ENCODE measurements at regions not wholly inside any gene's neighbourhood (a gene's known extent, or its start where the extent isn't known, plus 50 kb on each side); places are given as distances from the start of the nearest gene placed in this dataset.
A peak's percentile ranks its signal among the peaks of the same experiment; 100 is the strongest.

DNA sequence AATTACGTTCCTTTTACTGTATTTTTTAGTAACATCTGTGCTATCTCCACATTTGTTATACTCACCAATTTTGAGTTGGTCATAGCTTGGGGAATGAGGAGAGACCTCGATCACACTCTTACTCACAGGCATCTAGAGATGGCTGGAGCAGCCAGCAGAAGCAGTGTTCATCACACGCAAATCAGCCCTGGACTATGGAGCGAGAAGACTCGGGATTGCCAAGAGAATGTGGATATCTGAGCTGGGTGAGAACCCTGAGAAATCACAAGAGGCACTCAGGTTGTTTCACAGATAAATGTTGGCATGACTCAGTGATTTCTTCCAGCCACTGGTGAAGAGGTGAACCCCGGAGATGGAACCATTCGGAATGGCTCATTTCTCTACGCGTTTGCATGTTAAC is 820.1 kb upstream of the IGFBP3 start:
- DNase-seq (ENCODE audit: low read depth), result no peak
- Histone ChIP-seq H3K9ac (ENCODE audit: low read length) (no peak overlapping the region), H3K27me3 (replicated peaks; ENCODE audit: control insufficient read depth, insufficient read depth, low read length) (no peaks in the 10 kb centered on the region), H3K4me1 (ENCODE audit: control insufficient read depth, insufficient read depth, low read length) (no peaks in the 10 kb centered on the region), H3K36me3 (ENCODE audit: control insufficient read depth, insufficient read depth, low read length, severe bottlenecking) (no peaks in the 10 kb centered on the region), H3K9me3 (ENCODE audit: control insufficient read depth, low read length) (no peaks in the 10 kb centered on the region), H3K4me3 (ENCODE audit: low read length) (no peak overlapping the region)

DNA sequence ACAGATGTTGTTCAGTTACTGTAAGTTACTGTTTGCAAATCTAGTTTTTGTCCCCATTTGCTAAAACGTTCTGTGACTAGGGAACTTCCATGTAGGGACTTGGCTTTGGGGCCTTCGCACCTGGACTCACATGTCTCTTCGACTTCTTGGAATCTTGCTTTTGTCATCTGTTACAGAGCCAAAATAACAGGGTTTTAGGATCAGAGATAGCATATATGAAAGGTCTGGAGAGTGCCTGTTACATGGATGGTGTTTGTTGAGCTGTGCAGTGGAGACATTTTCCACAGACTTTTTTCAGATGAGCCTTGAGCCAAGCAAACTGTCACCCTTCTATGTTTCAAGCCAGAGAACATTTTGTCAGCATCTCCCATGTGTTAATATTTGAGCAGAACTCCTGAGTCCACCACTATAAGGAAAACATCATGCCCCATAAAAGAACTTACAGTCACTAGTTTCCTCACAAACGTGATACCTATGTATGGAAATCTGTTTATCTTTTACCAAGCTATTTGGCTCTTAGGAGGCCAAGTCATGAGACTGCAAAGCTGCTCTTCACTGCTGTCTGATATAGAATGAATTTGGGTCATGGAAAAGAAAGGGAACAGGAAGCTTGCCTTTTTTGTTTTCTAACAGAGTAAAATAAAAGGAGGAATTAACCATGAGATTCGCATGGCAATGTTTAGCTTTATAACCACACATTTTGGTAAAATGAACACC is 818.6 kb upstream of the IGFBP3 start:
- Histone ChIP-seq H3K9ac (ENCODE audit: low read length) (no peak overlapping the region), H3K27me3 (replicated peaks; ENCODE audit: control insufficient read depth, insufficient read depth, low read length) (no peaks in the 10 kb centered on the region), H3K36me3 (ENCODE audit: control insufficient read depth, insufficient read depth, low read length, severe bottlenecking) (no peaks in the 10 kb centered on the region), H3K9me3 (ENCODE audit: control insufficient read depth, low read length) (no peaks in the 10 kb centered on the region), H3K4me1 (ENCODE audit: control insufficient read depth, insufficient read depth, low read length) (no peaks in the 10 kb centered on the region), H3K4me3 (ENCODE audit: low read length) (no peak overlapping the region)
- DNase-seq (ENCODE audit: low read depth), result no peak

DNA sequence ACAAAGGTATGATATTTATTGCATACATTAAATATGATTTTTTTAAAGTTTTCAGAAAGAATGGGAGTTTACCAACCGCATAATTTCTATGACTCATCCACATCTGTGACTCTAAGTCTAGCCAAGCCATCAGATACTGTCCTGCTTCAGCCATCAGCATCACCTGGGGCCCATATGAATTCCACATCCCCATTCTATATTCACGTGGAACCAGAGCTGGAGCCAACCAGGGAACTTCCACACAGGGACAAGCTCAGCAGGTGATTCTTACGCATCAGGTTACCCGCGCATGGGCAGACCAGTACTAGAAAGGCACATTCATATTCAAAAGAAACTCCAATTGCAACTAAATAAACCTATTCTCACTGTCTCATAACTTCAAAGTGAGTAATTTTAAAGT is 817.7 kb upstream of the IGFBP3 start:
- Histone ChIP-seq H3K9me3 (ENCODE audit: control insufficient read depth, low read length) (no peaks in the 10 kb centered on the region), H3K4me3 (ENCODE audit: low read length) (no peak overlapping the region), H3K36me3 (ENCODE audit: control insufficient read depth, insufficient read depth, low read length, severe bottlenecking) (no peaks in the 10 kb centered on the region), H3K4me1 (ENCODE audit: control insufficient read depth, insufficient read depth, low read length) (no peaks in the 10 kb centered on the region), H3K9ac (ENCODE audit: low read length) (no peak overlapping the region), H3K27me3 (replicated peaks; ENCODE audit: control insufficient read depth, insufficient read depth, low read length) (no peaks in the 10 kb centered on the region)
- DNase-seq (ENCODE audit: low read depth), result no peak

GRCh38 chr7:46738165-46738564 is 817.1 kb upstream of the IGFBP3 start:
- Histone ChIP-seq H3K9ac (ENCODE audit: low read length) (no peak overlapping the region), H3K27me3 (replicated peaks; ENCODE audit: control insufficient read depth, insufficient read depth, low read length) (no peaks in the 10 kb centered on the region), H3K9me3 (ENCODE audit: control insufficient read depth, low read length) (no peaks in the 10 kb centered on the region), H3K36me3 (ENCODE audit: control insufficient read depth, insufficient read depth, low read length, severe bottlenecking) (no peaks in the 10 kb centered on the region), H3K4me1 (ENCODE audit: control insufficient read depth, insufficient read depth, low read length) (no peaks in the 10 kb centered on the region), H3K4me3 (ENCODE audit: low read length) (no peak overlapping the region)
- DNase-seq (ENCODE audit: low read depth), result no peak

- no peaks in the 10 kb centered on the region for H3K36me3 ChIP-seq (ENCODE audit: control insufficient read depth, insufficient read depth, low read length, severe bottlenecking)
- no peak overlapping the region for H3K4me3 ChIP-seq (ENCODE audit: low read length)
- no peak overlapping the region for H3K9ac ChIP-seq (ENCODE audit: low read length)
- DNase-seq (ENCODE audit: low read depth), result no peak
- H3K9me3 ChIP-seq (ENCODE audit: control insufficient read depth, low read length), result peaks cover 12% of the 10 kb centered on the region
- no peaks in the 10 kb centered on the region for H3K27me3 ChIP-seq (replicated peaks; ENCODE audit: control insufficient read depth, insufficient read depth, low read length)
- H3K4me1 ChIP-seq (ENCODE audit: control insufficient read depth, insufficient read depth, low read length), result no peaks in the 10 kb centered on the region
These were observed 804.8 kb upstream of the IGFBP3 start for GRCh38 chr7:46725838-46726237.

DNA sequence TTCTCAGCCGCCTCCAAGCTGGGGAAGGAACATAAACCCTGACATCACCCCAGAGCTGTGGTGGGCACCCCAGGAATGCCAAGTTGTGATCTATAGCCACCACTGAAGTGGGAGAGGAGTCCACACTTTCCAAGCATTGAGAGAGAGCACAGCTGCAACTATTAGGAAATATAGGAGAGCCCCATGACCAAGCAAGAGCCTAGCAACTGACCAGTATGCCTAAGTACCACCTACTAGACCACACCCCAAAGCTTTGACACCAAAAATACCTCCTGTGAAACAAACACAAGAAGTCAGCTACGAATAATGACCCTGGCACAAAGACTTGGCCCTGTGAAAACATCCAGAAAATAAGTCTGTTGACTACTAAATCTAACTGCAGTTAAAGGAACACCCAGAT is 804.1 kb upstream of the IGFBP3 start:
- no peak for DNase-seq (ENCODE audit: low read depth)

GRCh38 chr7:46723742-46724141 is 802.7 kb upstream of the IGFBP3 start:
- Histone ChIP-seq H3K9me3 (ENCODE audit: control insufficient read depth, low read length) (peaks cover 12% of the 10 kb centered on the region), H3K4me3 (ENCODE audit: low read length) (no peak overlapping the region), H3K9ac (ENCODE audit: low read length) (no peak overlapping the region), H3K36me3 (ENCODE audit: control insufficient read depth, insufficient read depth, low read length, severe bottlenecking) (no peaks in the 10 kb centered on the region), H3K4me1 (ENCODE audit: control insufficient read depth, insufficient read depth, low read length) (no peaks in the 10 kb centered on the region), H3K27me3 (replicated peaks; ENCODE audit: control insufficient read depth, insufficient read depth, low read length) (no peaks in the 10 kb centered on the region)
- DNase-seq (ENCODE audit: low read depth), result no peak

More for the DNA sequence above, 804.1 kb upstream of the IGFBP3 start:
- H3K4me1 ChIP-seq (ENCODE audit: control insufficient read depth, insufficient read depth, low read length), result no peaks in the 10 kb centered on the region
- peaks cover 12% of the 10 kb centered on the region for H3K9me3 ChIP-seq (ENCODE audit: control insufficient read depth, low read length)
- H3K36me3 ChIP-seq (ENCODE audit: control insufficient read depth, insufficient read depth, low read length, severe bottlenecking), result no peaks in the 10 kb centered on the region
- H3K27me3 ChIP-seq (replicated peaks; ENCODE audit: control insufficient read depth, insufficient read depth, low read length), result no peaks in the 10 kb centered on the region
- H3K9ac ChIP-seq (ENCODE audit: low read length), result no peak overlapping the region
- H3K4me3 ChIP-seq (ENCODE audit: low read length), result no peak overlapping the region

GRCh38 chr7:46723003-46723402 is 801.9 kb upstream of the IGFBP3 start:
- no peaks in the 10 kb centered on the region for H3K27me3 ChIP-seq (replicated peaks; ENCODE audit: control insufficient read depth, insufficient read depth, low read length)
- no peak overlapping the region for H3K4me3 ChIP-seq (ENCODE audit: low read length)
- no peak overlapping the region for H3K9ac ChIP-seq (ENCODE audit: low read length)
- no peaks in the 10 kb centered on the region for H3K4me1 ChIP-seq (ENCODE audit: control insufficient read depth, insufficient read depth, low read length)
- no peak for DNase-seq (ENCODE audit: low read depth)
- peaks cover 12% of the 10 kb centered on the region for H3K9me3 ChIP-seq (ENCODE audit: control insufficient read depth, low read length)
- H3K36me3 ChIP-seq (ENCODE audit: control insufficient read depth, insufficient read depth, low read length, severe bottlenecking), result no peaks in the 10 kb centered on the region

GRCh38 chr7:46720761-46721160 is 799.7 kb upstream of the IGFBP3 start:
- H3K36me3 ChIP-seq (ENCODE audit: control insufficient read depth, insufficient read depth, low read length, severe bottlenecking), result no peaks in the 10 kb centered on the region
- no peak for DNase-seq (ENCODE audit: low read depth)
- no peaks in the 10 kb centered on the region for H3K4me1 ChIP-seq (ENCODE audit: control insufficient read depth, insufficient read depth, low read length)
- peaks cover 2% of the 10 kb centered on the region for H3K9me3 ChIP-seq (ENCODE audit: control insufficient read depth, low read length)
- no peak overlapping the region for H3K9ac ChIP-seq (ENCODE audit: low read length)
- H3K4me3 ChIP-seq (ENCODE audit: low read length), result no peak overlapping the region
- H3K27me3 ChIP-seq (replicated peaks; ENCODE audit: control insufficient read depth, insufficient read depth, low read length), result no peaks in the 10 kb centered on the region

- no peak overlapping the region for H3K9ac ChIP-seq (ENCODE audit: low read length)
- H3K4me3 ChIP-seq (ENCODE audit: low read length), result no peak overlapping the region
- no peaks in the 10 kb centered on the region for H3K4me1 ChIP-seq (ENCODE audit: control insufficient read depth, insufficient read depth, low read length)
- H3K36me3 ChIP-seq (ENCODE audit: control insufficient read depth, insufficient read depth, low read length, severe bottlenecking), result no peaks in the 10 kb centered on the region
- no peak for DNase-seq (ENCODE audit: low read depth)
- no peaks in the 10 kb centered on the region for H3K9me3 ChIP-seq (ENCODE audit: control insufficient read depth, low read length)
- H3K27me3 ChIP-seq (replicated peaks; ENCODE audit: control insufficient read depth, insufficient read depth, low read length), result no peaks in the 10 kb centered on the region
These were observed 798.5 kb upstream of the IGFBP3 start for GRCh38 chr7:46719616-46720015.

- H3K9me3 ChIP-seq (ENCODE audit: control insufficient read depth, low read length), result no peaks in the 10 kb centered on the region
- no peak overlapping the region for H3K9ac ChIP-seq (ENCODE audit: low read length)
- DNase-seq (ENCODE audit: low read depth), result no peak
These were observed 795.9 kb upstream of the IGFBP3 start for GRCh38 chr7:46716926-46717325.

GRCh38 chr7:46715579-46715978 is 794.5 kb upstream of the IGFBP3 start:
- no peaks in the 10 kb centered on the region for H3K27me3 ChIP-seq (replicated peaks; ENCODE audit: control insufficient read depth, insufficient read depth, low read length)
- peaks cover 20% of the 10 kb centered on the region for H3K4me1 ChIP-seq (ENCODE audit: control insufficient read depth, insufficient read depth, low read length)

More at GRCh38 chr7:46716926-46717325, 795.9 kb upstream of the IGFBP3 start:
- H3K4me3 ChIP-seq (ENCODE audit: low read length), result no peak overlapping the region
- no peaks in the 10 kb centered on the region for H3K27me3 ChIP-seq (replicated peaks; ENCODE audit: control insufficient read depth, insufficient read depth, low read length)
- peaks cover 9% of the 10 kb centered on the region for H3K4me1 ChIP-seq (ENCODE audit: control insufficient read depth, insufficient read depth, low read length)
- H3K36me3 ChIP-seq (ENCODE audit: control insufficient read depth, insufficient read depth, low read length, severe bottlenecking), result no peaks in the 10 kb centered on the region

More at GRCh38 chr7:46715579-46715978, 794.5 kb upstream of the IGFBP3 start:
- H3K4me3 ChIP-seq (ENCODE audit: low read length), result no peak overlapping the region
- no peaks in the 10 kb centered on the region for H3K9me3 ChIP-seq (ENCODE audit: control insufficient read depth, low read length)
- no peak overlapping the region for H3K9ac ChIP-seq (ENCODE audit: low read length)
- DNase-seq (ENCODE audit: low read depth), result peak; percentile 28
- H3K36me3 ChIP-seq (ENCODE audit: control insufficient read depth, insufficient read depth, low read length, severe bottlenecking), result no peaks in the 10 kb centered on the region
